Gastrocnemius medialis (tissue), 4 donors: ENCODE measurements at regions not wholly inside any gene's neighbourhood (a gene's known extent, or its start where the extent isn't known, plus 50 kb on each side); places are given as distances from the start of the nearest gene placed in this dataset.

Experiments used
- ATAC-seq, 2 donors: fragments of 150-250 bp; one replicate each; pipeline ENCODE4 v1.9.1; 2016
- DNase-seq, 2 donors: peaks; one replicate each; pipeline ENCODE4 v3.0.0-alpha.2; 2019
- H3K27ac ChIP-seq, 4 donors: fragments of 200-600 bp; sonication (generic); 1 replicate in 1 of 4; 2 replicates in 3 of 4; pipeline ENCODE4 v1.5.1; 2016 to 2018; ENCODE audit warnings: mild to moderate bottlenecking in 2 of 4, moderate library complexity in 1 of 4
- H3K27me3 ChIP-seq, 3 donors: fragments of 200-600 bp; sonication (generic) in 2 of 3; 1 replicate in 1 of 3; 2 replicates in 2 of 3; pipeline versions ENCODE4 v1.5.1 to v1.6.0; 2016 to 2019; ENCODE audit warnings: mild to moderate bottlenecking in 1 of 3, moderate library complexity in 1 of 3
- H3K36me3 ChIP-seq, 2 donors: fragments of 200-600 bp; sonication (generic) in 1 of 2; one replicate each; pipeline ENCODE4 v1.5.1; 2017 to 2018
- H3K4me1 ChIP-seq, 2 donors: fragments of 200-600 bp; sonication (generic) in 1 of 2; one replicate each; pipeline ENCODE4 v1.5.1; 2016 to 2017; ENCODE audit warnings: mild to moderate bottlenecking in 2 of 2
- H3K4me3 ChIP-seq, 4 donors: fragments of 200-600 bp; sonication (generic) in 3 of 4; 1 replicate in 1 of 4; 2 replicates in 3 of 4; pipeline ENCODE4 v1.5.1; 2016 to 2019; ENCODE audit warnings: mild to moderate bottlenecking in 2 of 4
- H3K9me3 ChIP-seq, 3 donors: fragments of 200-600 bp; sonication (generic) in 2 of 3; 1 replicate in 1 of 3; 2 replicates in 2 of 3; pipeline ENCODE4 v1.5.1; 2016 to 2019
- POLR2A ChIP-seq, 2 donors: fragments of 450-650 bp; IDR thresholded peaks; one replicate each; pipeline ENCODE4 v1.6.1; 2017; ENCODE audit warnings: antibody characterized with exemption in 2 of 2, mild to moderate bottlenecking in 2 of 2, moderate library complexity in 2 of 2
- in situ Hi-C, 4 donors: fragments of 200-750 bp; cut with MboI; loops; one replicate each; pipeline versions ENCODE4 v1.15.0 to v1.8.0; 2017; ENCODE audit warnings: low sequenced_read_pairs in 4 of 4
- intact Hi-C: fragments of 100-400 bp; cut with DNase I; formaldehyde crosslinking; loops from one replicate; pipeline ENCODE4 v1.15.1; 2023; ENCODE audit warnings: low total_unique reads
- TF ChIP-seq, protein P1 (sequence below), 5 experiments: fragments of 450-650 bp in 3 of 5; fragments of 200-600 bp in 2 of 5; sonication (generic) in 2 of 5; IDR thresholded peaks in 4 of 5; conservative IDR thresholded peaks in 1 of 5; 1 replicate in 4 of 5; 2 replicates in 1 of 5; pipeline ENCODE4 v1.5.1; 2016 to 2019; ENCODE audit warnings: antibody characterized with exemption in 5 of 5, mild to moderate bottlenecking in 3 of 5, moderate library complexity in 3 of 5

DNA sequence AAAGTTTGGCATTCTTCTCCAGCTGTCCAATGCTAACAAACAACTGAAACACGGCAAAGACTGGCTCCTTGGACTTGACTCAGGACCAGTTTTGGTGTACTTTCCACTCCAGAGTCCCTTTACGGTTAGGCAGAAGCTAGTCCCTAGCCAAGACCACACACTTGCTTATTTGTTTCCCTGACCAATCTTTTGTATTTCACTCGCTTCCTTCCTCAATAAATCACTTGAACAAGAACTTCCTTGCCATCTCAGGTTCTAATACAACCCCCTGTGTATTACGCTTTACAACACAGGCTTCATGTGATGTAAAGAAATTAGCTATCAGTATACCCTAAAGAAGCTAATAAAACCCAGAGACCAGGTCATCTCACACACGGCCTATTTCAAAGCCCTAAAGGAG is 947.5 kb upstream of the CTNND2 start:
- Histone ChIP-seq H3K4me1 (no peaks in the 10 kb centered on the region), H3K27ac (no peak overlapping the region), H3K9me3 (no peaks in the 10 kb centered on the region), H3K4me3 (no peak overlapping the region), H3K36me3 (no peaks in the 10 kb centered on the region), H3K27me3 (no peaks in the 10 kb centered on the region)
- ATAC-seq (no peak), DNase-seq (no peak)
- TF ChIP-seq, protein P1, sequence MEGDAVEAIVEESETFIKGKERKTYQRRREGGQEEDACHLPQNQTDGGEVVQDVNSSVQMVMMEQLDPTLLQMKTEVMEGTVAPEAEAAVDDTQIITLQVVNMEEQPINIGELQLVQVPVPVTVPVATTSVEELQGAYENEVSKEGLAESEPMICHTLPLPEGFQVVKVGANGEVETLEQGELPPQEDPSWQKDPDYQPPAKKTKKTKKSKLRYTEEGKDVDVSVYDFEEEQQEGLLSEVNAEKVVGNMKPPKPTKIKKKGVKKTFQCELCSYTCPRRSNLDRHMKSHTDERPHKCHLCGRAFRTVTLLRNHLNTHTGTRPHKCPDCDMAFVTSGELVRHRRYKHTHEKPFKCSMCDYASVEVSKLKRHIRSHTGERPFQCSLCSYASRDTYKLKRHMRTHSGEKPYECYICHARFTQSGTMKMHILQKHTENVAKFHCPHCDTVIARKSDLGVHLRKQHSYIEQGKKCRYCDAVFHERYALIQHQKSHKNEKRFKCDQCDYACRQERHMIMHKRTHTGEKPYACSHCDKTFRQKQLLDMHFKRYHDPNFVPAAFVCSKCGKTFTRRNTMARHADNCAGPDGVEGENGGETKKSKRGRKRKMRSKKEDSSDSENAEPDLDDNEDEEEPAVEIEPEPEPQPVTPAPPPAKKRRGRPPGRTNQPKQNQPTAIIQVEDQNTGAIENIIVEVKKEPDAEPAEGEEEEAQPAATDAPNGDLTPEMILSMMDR (IDR thresholded peaks at IDR 0.05 in 4 of 5, conservative IDR thresholded peaks at IDR 0.05 in 1 of 5): no peak
- no peak for TF ChIP-seq POLR2A (IDR thresholded peaks at IDR 0.05)
- in situ Hi-C loops: no loop called here
- intact Hi-C loops: no loop called here

DNA sequence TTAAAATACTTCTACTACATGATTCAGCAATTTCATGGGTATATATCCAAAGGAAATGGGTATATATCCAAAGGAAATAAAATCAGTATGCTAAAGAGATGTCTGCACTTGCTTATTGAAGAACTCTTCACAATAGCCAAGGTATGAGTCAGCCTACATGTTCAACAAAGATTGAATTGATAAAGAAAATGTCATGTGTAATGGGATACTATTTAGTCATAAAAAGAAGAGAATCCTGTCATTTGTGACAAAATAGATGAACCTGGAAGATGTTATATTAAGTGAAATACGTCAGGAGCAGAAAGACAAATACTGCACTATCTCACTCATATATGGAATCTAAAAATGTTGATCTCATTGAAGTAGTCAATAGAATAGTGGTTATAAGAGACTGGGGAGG is 944.5 kb upstream of the CTNND2 start:
- ATAC-seq: no peak
- no peak overlapping the region for H3K4me3 ChIP-seq
- H3K27me3 ChIP-seq: no peaks in the 10 kb centered on the region
- in situ Hi-C loops (no loop called here), intact Hi-C loops (no loop called here)
- DNase-seq: no peak
- TF ChIP-seq, protein P1 (IDR thresholded peaks at IDR 0.05 in 4 of 5, conservative IDR thresholded peaks at IDR 0.05 in 1 of 5): no peak
- no peaks in the 10 kb centered on the region for H3K9me3 ChIP-seq
- no peaks in the 10 kb centered on the region for H3K4me1 ChIP-seq
- no peaks in the 10 kb centered on the region for H3K36me3 ChIP-seq
- no peak overlapping the region for H3K27ac ChIP-seq

DNA sequence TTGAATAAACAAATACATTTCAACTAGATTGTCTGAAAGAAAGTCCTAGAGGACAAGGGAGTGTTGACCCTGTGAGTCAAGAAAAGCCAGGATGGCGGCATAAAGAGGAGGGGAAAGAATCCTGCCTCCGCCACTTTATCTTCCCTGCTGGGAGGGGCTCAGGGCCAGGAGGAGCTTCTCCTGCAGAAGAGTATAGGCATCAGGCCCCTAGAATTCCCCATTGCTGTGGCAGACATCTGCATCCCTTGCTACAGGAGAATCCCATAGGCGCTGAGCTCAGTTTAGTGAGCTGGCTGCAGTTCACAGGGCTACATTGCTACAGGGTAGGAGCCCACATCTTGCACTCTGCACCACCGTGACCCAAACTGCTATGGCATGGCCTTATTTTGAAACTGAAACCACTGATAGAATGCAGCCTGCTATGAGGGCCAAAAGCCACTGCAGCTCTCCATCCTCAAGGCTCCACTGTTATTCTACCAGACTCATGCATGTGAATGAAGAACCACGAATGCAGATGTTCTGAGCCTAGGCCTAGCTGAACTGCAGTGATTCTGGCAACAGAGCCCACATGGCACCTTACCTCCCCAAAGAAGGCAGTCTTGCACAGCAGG is 941.4 kb upstream of the CTNND2 start:
- no peaks in the 10 kb centered on the region for H3K9me3 ChIP-seq
- ATAC-seq: no peak
- intact Hi-C loops (no loop called here), in situ Hi-C loops (no loop called here)
- no peak overlapping the region for H3K27ac ChIP-seq
- TF ChIP-seq, protein P1 (IDR thresholded peaks at IDR 0.05 in 4 of 5, conservative IDR thresholded peaks at IDR 0.05 in 1 of 5): no peak
- TF ChIP-seq POLR2A (IDR thresholded peaks at IDR 0.05): no peak
- H3K27me3 ChIP-seq: no peaks in the 10 kb centered on the region
- no peak overlapping the region for H3K4me3 ChIP-seq
- no peaks in the 10 kb centered on the region for H3K4me1 ChIP-seq
- no peaks in the 10 kb centered on the region for H3K36me3 ChIP-seq
- no peak for DNase-seq

DNA sequence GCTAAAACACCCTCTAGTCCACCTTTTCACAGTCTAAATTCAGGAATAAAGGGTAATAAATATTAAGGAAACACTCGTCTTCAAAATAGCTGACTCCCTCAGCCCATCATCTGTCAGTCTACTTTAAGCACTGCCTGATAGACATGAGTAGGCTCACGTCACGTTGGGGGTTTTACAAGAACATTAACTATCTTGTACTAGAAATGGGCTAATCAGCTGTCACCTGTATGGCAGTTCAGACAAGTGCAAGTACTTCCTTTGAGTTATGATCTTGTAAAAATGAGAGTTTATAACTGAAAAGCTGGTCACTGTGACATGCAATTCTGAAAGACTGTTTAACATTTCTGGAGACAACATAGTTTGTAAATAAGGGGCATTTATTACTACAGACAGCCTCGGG is 936.7 kb upstream of the CTNND2 start:
- in situ Hi-C loops (no loop called here), intact Hi-C loops (no loop called here)
- no peak overlapping the region for H3K27ac ChIP-seq
- no peak for ATAC-seq
- no peak overlapping the region for H3K4me3 ChIP-seq
- H3K9me3 ChIP-seq: no peaks in the 10 kb centered on the region
- no peak for DNase-seq
- no peaks in the 10 kb centered on the region for H3K4me1 ChIP-seq
- H3K27me3 ChIP-seq: no peaks in the 10 kb centered on the region
- no peak for TF ChIP-seq POLR2A (IDR thresholded peaks at IDR 0.05)
- TF ChIP-seq, protein P1 (IDR thresholded peaks at IDR 0.05 in 4 of 5, conservative IDR thresholded peaks at IDR 0.05 in 1 of 5): no peak
- no peaks in the 10 kb centered on the region for H3K36me3 ChIP-seq

DNA sequence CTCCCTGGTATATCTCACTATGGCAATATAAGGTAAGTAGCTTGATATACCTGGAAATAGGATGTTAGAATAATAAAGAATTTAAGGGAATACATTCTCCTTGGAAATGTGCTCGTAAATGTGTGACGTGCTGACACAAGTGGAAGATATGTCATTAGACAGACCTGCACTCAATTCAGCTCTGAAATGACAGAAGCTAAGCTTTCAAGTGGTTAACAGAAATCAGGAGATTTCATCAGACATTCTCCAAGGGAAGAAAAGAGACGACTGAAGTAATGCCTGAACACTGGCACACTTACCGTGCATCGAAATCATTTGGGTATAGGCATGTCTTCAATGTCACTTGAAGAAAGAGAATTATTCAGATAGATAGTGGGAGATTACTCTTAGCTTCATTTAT is 933.3 kb upstream of the CTNND2 start:
- Histone ChIP-seq H3K4me1 (no peaks in the 10 kb centered on the region), H3K27me3 (no peaks in the 10 kb centered on the region), H3K27ac (no peak overlapping the region), H3K36me3 (no peaks in the 10 kb centered on the region), H3K4me3 (no peak overlapping the region), H3K9me3 (no peaks in the 10 kb centered on the region)
- intact Hi-C loops: no loop called here
- in situ Hi-C loops: no loop called here
- no peak for ATAC-seq
- TF ChIP-seq POLR2A (IDR thresholded peaks at IDR 0.05): no peak
- TF ChIP-seq, protein P1 (IDR thresholded peaks at IDR 0.05 in 4 of 5, conservative IDR thresholded peaks at IDR 0.05 in 1 of 5): no peak
- DNase-seq: no peak
